GM21423 (cell line): ENCODE measurements at regions not wholly inside any gene's neighbourhood (a gene's known extent, or its start where the extent isn't known, plus 50 kb on each side); places are given as distances from the start of the nearest gene placed in this dataset.

Experiments
- ATAC-seq: cut with Tn5 transposase; IDR thresholded peaks from one replicate; pipeline ENCODE4 v1.9.1; 2021; ENCODE audit warnings: mild to moderate bottlenecking, moderate library complexity; ENCODE audit not compliant: unreplicated experiment

- ATAC-seq, result no peak
These were observed 668.6 kb upstream of the SLC10A2 start for GRCh38 chr13:103734837-103735236.

GRCh38 chr13:103731959-103732358 lies 665.7 kb upstream of the SLC10A2 start:
- no peak for ATAC-seq

GRCh38 chr13:103730407-103730806 lies 664.2 kb upstream of the SLC10A2 start:
- ATAC-seq, result no peak

DNA sequence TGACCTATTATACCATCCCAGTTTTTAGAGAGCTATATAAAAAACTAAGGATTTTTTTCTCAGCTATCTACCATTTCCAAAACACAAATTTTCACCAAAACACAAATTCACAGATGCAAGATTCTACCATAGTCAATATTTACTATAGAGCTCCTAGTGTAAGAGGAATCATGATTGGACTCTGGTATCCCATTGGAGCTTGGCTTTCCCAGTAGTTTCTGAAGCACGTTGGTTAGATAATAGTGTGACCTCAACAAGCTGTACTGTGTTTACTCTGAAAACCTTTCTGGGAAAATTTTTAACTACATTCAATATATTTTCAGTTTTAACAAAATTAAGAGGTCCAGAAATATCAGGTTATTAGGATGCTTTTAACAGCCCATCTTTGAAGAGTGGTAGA lies 660.6 kb upstream of the SLC10A2 start:
- ATAC-seq, result no peak

GRCh38 chr13:103716718-103717117 lies 650.5 kb upstream of the SLC10A2 start:
- ATAC-seq, result no peak

- no peak for ATAC-seq
These were observed 649.1 kb upstream of the SLC10A2 start for GRCh38 chr13:103715335-103715734.

- ATAC-seq, result no peak
These were observed 637.0 kb upstream of the SLC10A2 start for GRCh38 chr13:103703246-103703645.

- no peak for ATAC-seq
These were observed 631.8 kb upstream of the SLC10A2 start for GRCh38 chr13:103698000-103698399.

DNA sequence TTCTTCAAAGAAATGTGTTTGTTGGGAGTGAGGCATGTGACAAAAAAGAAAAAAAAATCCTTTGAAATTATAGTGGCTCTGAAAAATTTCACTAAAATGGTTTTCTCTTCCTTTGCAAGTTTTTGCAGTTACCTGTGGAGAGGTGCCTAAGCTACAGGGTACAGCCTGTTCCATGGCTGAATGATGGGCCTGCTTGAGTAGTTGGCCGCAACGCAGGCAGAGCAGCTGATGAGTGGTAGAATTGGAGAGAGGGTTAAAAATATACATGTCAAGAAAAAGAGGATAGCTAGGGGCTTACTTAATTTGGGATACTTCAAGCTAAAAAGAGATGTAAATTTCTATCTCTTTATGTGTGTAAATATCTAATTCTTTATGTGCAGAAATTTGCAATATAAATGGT lies 629.1 kb upstream of the SLC10A2 start:
- no peak for ATAC-seq

DNA sequence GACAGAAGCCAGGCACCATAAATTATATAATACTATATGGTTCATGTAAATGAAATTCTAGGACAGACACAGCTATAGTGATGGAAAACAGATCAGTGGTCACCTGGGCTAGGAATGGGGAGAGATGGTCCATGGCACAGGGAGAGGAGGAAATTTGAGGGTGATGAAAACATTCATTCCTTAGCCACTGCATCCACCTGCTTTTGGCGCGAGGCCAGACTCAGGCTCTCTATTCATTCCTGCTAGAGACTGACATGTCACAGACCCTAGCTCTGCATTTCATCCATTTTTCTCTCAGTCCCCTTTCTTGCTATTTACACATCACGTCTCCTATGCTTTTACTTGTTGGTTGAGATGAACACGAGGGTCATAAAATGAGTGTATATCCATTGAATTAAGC lies 628.3 kb upstream of the SLC10A2 start:
- ATAC-seq, result no peak

DNA sequence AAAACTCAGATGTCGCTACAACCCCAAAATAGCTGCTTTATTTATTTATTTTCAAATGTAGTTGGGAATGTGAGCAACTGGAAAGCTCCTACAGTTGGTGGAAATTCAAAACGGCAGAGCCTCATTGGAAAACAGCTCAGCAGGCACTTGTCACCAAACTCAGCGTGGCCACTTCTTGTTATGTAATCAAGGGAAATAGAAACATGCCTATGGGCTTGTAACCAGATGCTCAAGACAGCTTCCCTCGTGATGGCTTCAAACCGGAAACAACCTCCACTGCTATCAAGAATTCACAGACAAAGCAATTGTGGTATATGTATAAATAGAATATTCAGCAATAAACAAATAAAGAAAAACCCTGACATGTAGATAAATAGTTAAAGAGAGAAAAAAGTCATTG lies 627.8 kb upstream of the SLC10A2 start:
- no peak for ATAC-seq

DNA sequence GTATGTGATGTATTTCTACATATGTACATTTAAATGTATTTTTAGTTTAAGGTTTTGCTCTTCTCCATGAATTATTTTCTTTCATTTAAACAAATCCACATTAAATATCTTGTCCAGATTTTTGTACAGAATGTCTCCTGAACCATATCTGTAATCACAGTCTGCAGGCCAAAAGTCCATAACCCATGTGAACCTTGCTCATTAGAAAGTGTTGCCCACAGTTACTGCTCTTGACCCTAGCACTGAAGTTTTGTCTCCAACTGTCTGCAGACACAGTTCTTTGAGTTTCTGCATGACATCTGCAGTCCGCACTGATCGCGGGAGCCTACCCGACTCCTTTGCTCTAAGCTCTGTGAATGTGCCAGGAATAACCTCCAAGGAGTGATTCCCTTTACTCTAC lies 626.2 kb upstream of the SLC10A2 start:
- no peak for ATAC-seq

GRCh38 chr13:103676329-103676728 lies 610.1 kb upstream of the SLC10A2 start:
- ATAC-seq, result no peak

GRCh38 chr13:103671547-103671946 lies 605.3 kb upstream of the SLC10A2 start:
- ATAC-seq, result no peak

DNA sequence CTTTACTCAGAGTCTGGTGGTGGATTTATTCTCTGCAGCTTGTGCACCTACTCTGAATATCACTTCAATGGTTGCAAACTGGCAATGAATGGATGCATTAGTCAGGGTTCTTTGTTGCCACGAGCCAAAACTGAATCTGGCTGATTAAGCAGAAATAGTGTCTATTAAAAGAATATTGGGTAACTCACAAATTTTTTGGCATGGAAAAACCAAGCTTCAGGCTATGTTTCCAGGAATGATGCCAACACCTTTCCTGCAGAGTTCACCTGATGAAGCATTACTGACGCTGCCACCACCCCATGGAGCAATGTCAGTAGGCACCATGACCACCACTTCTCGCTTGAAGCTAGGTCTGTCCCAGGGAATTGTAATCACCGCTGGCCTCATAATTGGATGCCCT lies 597.8 kb upstream of the SLC10A2 start:
- ATAC-seq, result no peak

- no peak for ATAC-seq
These were observed 590.1 kb upstream of the SLC10A2 start for GRCh38 chr13:103656311-103656710.

DNA sequence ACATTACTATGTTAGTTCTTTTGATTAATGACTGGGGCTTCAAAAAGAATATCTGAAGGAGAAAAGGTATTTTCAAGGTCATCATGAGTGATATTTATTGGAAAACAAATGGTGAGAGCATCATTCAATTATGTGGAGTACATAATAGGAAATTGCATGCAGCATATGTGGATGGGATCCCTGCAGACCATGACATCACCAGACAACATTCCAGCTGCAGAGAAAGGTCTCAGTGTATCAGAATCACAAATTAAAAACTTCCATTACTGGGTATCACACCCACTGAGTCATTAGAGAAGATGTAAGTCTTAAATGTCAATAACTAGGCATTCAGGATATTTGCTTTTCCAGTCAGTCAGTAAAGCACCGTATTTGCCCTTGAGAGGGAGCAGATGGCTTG lies 574.4 kb upstream of the SLC10A2 start:
- ATAC-seq, result no peak

DNA sequence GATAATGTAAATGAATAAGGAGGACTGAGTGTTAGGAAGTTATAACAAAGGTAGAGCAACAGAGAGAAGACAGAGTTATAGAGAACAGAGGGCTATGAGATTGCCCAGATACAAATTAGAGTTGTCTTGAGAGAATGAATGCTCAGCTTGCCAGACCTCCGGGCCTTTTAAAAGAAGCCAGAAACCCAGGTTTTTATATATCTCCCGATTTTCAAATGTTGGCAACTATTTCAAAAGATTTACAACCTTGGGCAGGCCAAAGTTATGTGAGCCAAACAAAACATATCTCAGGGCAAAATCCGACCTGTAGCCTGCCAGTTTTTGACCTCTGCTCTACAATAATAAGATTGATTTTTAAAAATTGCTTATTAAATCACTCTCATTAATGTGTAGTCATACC lies 573.1 kb upstream of the SLC10A2 start:
- no peak for ATAC-seq

DNA sequence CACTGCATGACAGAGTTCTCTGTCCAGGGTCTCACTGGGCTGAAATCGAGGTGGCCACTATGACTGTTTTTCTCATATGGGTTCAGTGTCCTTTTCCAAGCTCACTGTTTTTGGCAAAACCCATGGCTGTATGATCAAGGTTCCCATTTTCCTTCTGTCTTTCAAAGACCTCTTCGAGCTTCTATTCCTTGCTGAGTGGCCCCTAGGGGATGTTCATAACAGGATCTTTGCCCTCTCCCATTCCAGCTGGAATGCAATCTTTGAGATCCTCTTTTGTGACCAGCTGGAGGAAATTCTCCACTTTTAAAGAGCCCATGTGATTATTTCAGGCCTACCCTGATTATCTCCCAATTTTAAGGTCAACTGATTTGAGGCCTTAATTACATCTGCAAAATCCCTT lies 572.5 kb upstream of the SLC10A2 start:
- no peak for ATAC-seq

GRCh38 chr13:103634066-103634465 lies 567.8 kb upstream of the SLC10A2 start:
- ATAC-seq, result no peak

DNA sequence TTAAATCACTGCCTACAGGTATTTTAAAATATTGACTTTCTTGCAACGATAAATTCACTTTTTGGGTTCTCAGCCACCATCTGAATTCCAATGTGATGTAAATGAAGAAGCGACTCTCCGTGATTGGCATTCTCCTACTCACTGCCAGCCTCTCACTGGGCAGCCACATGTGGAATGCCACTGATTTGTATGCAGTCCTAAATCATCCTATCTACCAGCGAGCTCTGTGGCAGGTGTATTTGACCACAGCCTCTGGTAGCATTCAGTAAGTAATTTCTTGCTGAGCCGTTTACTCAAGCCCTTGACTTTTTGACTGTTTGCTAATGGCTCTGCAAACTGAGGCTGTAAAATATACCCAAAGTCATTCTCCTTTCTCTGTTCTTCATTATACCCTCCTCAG lies 559.0 kb upstream of the SLC10A2 start:
- ATAC-seq, result no peak

- ATAC-seq, result no peak
These were observed 551.9 kb upstream of the SLC10A2 start for GRCh38 chr13:103618151-103618550.

GRCh38 chr13:103615771-103616170 lies 549.6 kb upstream of the SLC10A2 start:
- no peak for ATAC-seq

GRCh38 chr13:103614761-103615160 lies 548.5 kb upstream of the SLC10A2 start:
- ATAC-seq, result no peak
